ENCODE measurements at regions not wholly inside any gene's neighbourhood (a gene's known extent, or its start where the extent isn't known, plus 50 kb on each side); places are given as distances from the start of the nearest gene placed in this dataset.

DNA sequence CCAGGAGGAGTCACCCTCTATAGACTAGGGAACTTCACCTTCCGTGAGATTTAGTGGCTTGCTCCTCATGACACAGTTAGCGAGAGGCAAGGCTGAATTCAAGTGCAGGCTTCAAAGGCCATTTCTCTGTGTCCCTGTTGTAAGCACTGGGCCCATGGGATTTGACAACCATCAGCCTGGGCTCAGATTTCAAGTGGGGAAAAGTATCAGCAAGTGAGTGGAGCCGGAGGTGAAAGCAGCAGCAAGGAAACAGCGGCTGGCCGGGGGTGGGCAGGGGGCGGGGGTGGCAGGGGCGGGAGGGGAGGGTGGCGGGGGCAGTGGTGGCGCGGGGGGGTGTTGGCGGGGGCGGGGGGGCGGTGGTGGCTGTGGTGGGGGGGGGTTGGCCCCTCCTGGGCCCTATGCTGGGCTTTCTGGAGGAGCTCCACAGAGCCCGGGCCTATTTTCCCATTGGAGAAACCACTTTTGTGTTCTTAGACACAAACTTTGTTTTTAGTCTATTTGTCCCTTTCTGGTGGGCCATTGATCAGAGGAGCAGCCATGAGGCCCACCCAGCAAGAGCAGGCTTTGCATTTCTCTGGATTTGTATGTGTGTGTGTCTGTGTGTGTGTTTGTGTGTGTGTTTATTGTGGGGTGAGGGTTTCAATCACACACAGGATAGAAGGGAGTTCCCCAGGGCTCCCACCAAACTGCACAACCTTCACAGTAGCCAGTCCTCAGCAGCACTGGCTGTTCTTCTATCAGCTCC is 165.4 kb upstream of the RAI14 start:
- peak overlapping the region in 1 of 3 donors; percentile 24 for H3K4me3 ChIP-seq (ENCODE audit: low read length in 3 of 3)
- peaks cover 0 to 8% (median 3%) of the 10 kb centered on the region in 3 donors for H3K27me3 ChIP-seq (ENCODE audit: control insufficient read depth in 3 of 3, insufficient read depth in 3 of 3, low read length in 3 of 3)
- peaks cover 0 to 2% (median 0%) of the 10 kb centered on the region in 3 donors for H3K4me1 ChIP-seq (ENCODE audit: control insufficient read depth in 3 of 3, insufficient read depth in 3 of 3, low read length in 3 of 3)
- peaks cover 0 to 2% (median 0%) of the 10 kb centered on the region in 3 donors for H3K9me3 ChIP-seq (ENCODE audit: control insufficient read depth in 3 of 3, low read length in 3 of 3)
- H3K27ac ChIP-seq (ENCODE audit: low read depth, low read length): no peak overlapping the region
- no peak overlapping the region for H3K9ac ChIP-seq (ENCODE audit: low read depth in 1 of 3, low read length in 3 of 3)
- no peaks in the 10 kb centered on the region for H3K36me3 ChIP-seq (ENCODE audit: control insufficient read depth in 3 of 3, insufficient read depth in 3 of 3, low read length in 3 of 3)

DNA sequence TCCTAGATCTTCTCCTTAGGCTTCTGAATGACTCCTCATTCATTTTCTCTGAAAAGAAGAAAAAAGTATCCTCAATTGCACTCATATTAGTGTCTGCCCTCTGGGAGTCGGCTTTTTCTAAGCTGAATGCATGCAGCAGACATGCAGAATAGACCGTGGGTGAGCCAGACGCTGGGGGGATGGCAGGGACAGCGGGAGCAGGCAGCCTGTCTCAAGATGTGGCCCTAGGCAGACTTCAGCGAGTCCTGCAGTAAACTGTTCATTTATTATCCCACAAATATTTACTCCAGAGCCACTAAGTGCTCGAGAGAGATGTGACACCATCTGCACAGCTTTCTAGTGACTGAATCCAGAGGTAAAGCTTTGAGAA is 164.9 kb upstream of the RAI14 start:
- Histone ChIP-seq H3K9me3 (ENCODE audit: control insufficient read depth in 3 of 3, low read length in 3 of 3) (peaks cover 0 to 2% (median 0%) of the 10 kb centered on the region in 3 donors), H3K27me3 (ENCODE audit: control insufficient read depth in 3 of 3, insufficient read depth in 3 of 3, low read length in 3 of 3) (peaks cover 0 to 8% (median 3%) of the 10 kb centered on the region in 3 donors), H3K9ac (ENCODE audit: low read depth in 1 of 3, low read length in 3 of 3) (no peak overlapping the region), H3K4me1 (ENCODE audit: control insufficient read depth in 3 of 3, insufficient read depth in 3 of 3, low read length in 3 of 3) (peaks cover 0 to 3% (median 2%) of the 10 kb centered on the region in 3 donors), H3K27ac (ENCODE audit: low read depth, low read length) (no peak overlapping the region), H3K36me3 (ENCODE audit: control insufficient read depth in 3 of 3, insufficient read depth in 3 of 3, low read length in 3 of 3) (no peaks in the 10 kb centered on the region), H3K4me3 (ENCODE audit: low read length in 3 of 3) (no peak overlapping the region)

- H3K4me3 ChIP-seq (ENCODE audit: low read length in 3 of 3): no peak overlapping the region
- no peaks in the 10 kb centered on the region for H3K36me3 ChIP-seq (ENCODE audit: control insufficient read depth in 3 of 3, insufficient read depth in 3 of 3, low read length in 3 of 3)
- H3K27ac ChIP-seq (ENCODE audit: low read depth, low read length): no peak overlapping the region
- no peak overlapping the region for H3K9ac ChIP-seq (ENCODE audit: low read depth in 1 of 3, low read length in 3 of 3)
- peaks cover 4 to 15% (median 12%) of the 10 kb centered on the region in 3 donors for H3K4me1 ChIP-seq (ENCODE audit: control insufficient read depth in 3 of 3, insufficient read depth in 3 of 3, low read length in 3 of 3)
- peaks cover 0 to 11% (median 3%) of the 10 kb centered on the region in 3 donors for H3K27me3 ChIP-seq (ENCODE audit: control insufficient read depth in 3 of 3, insufficient read depth in 3 of 3, low read length in 3 of 3)
- H3K9me3 ChIP-seq (ENCODE audit: control insufficient read depth in 3 of 3, low read length in 3 of 3): peaks cover 0 to 2% (median 0%) of the 10 kb centered on the region in 3 donors
Measured at GRCh38 chr5:34494111-34494755, 161.9 kb upstream of the RAI14 start.

GRCh38 chr5:34495178-34495577 is 160.9 kb upstream of the RAI14 start:
- H3K4me1 ChIP-seq (ENCODE audit: control insufficient read depth in 3 of 3, insufficient read depth in 3 of 3, low read length in 3 of 3): peaks cover 4 to 19% (median 12%) of the 10 kb centered on the region in 3 donors

DNA sequence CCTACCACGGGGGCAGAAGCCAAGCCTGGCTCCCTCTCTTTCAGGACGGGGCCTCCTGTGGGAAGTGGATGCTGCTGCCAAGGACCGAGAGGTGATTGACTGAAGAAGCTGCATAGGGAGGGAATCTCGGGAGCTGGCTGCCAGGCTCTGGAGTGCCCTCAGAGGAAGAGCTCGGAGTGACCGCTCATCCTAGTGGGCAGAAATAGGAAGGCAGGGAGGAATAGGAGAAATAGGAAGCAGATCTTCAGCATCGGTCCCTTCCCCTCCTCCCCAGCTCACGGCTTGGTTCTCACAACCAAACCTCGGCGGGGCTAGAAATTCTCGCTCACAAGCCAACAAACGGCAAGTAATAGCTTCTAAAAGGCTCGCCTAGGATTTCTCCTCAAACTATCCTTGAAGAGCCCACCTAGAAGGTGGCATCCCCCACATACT is 159.9 kb upstream of the RAI14 start:
- no peak overlapping the region for H3K27ac ChIP-seq (ENCODE audit: low read depth, low read length)
- H3K36me3 ChIP-seq (ENCODE audit: control insufficient read depth in 3 of 3, insufficient read depth in 3 of 3, low read length in 3 of 3): no peaks in the 10 kb centered on the region
- peaks cover 4 to 19% (median 12%) of the 10 kb centered on the region in 3 donors for H3K4me1 ChIP-seq (ENCODE audit: control insufficient read depth in 3 of 3, insufficient read depth in 3 of 3, low read length in 3 of 3)
- H3K9me3 ChIP-seq (ENCODE audit: control insufficient read depth in 3 of 3, low read length in 3 of 3): peaks cover 0 to 2% (median 0%) of the 10 kb centered on the region in 3 donors
- H3K9ac ChIP-seq (ENCODE audit: low read depth in 1 of 3, low read length in 3 of 3): no peak overlapping the region
- H3K4me3 ChIP-seq (ENCODE audit: low read length in 3 of 3): peak overlapping the region in 1 of 3 donors; percentile 24
- peaks cover 0 to 6% (median 3%) of the 10 kb centered on the region in 3 donors for H3K27me3 ChIP-seq (ENCODE audit: control insufficient read depth in 3 of 3, insufficient read depth in 3 of 3, low read length in 3 of 3)

More at GRCh38 chr5:34495178-34495577, 160.9 kb upstream of the RAI14 start:
- H3K9ac ChIP-seq (ENCODE audit: low read depth in 1 of 3, low read length in 3 of 3): no peak overlapping the region
- no peaks in the 10 kb centered on the region for H3K36me3 ChIP-seq (ENCODE audit: control insufficient read depth in 3 of 3, insufficient read depth in 3 of 3, low read length in 3 of 3)
- H3K9me3 ChIP-seq (ENCODE audit: control insufficient read depth in 3 of 3, low read length in 3 of 3): peaks cover 0 to 2% (median 0%) of the 10 kb centered on the region in 3 donors
- H3K27me3 ChIP-seq (ENCODE audit: control insufficient read depth in 3 of 3, insufficient read depth in 3 of 3, low read length in 3 of 3): peaks cover 0 to 7% (median 3%) of the 10 kb centered on the region in 3 donors
- no peak overlapping the region for H3K27ac ChIP-seq (ENCODE audit: low read depth, low read length)
- H3K4me3 ChIP-seq (ENCODE audit: low read length in 3 of 3): no peak overlapping the region

DNA sequence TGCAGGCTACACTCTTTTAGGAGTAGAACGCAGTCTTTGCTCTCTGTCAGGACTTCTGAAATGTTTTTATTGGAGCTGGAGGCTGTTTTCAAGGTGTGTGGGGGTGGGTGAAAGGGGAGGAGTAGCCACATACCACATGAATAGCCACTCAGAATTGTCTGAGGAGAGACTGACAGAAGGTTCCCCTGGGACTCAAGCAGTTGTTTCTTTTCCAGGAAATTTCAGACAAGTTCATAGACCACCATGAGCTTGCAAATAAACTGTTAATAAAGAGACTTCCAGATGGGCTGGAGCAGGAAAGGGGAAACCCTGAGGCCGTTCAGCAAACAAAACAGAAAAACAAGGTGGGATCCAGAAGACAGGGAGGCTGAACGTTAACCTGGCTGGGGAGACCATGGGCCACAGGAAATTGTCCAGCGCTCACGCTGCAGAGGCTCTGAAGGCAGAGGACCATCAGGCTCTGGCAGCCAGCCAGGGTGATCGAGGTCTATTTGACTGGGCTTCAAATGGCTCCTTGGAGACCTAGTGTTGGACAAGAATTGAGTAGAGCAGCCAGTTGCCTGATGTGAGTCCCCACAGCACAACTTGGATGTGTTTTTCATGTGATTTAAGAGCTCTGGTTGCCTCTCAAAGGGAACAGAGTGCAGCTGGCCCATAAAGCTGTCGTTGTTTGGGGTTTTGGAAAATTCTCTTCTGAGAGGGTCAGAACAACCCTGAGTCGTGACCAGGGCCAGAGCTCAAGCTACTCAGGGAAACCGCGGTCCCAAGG is 159.2 kb upstream of the RAI14 start:
- no peaks in the 10 kb centered on the region for H3K36me3 ChIP-seq (ENCODE audit: control insufficient read depth in 3 of 3, insufficient read depth in 3 of 3, low read length in 3 of 3)
- peaks cover 4 to 19% (median 12%) of the 10 kb centered on the region in 3 donors for H3K4me1 ChIP-seq (ENCODE audit: control insufficient read depth in 3 of 3, insufficient read depth in 3 of 3, low read length in 3 of 3)
- H3K9me3 ChIP-seq (ENCODE audit: control insufficient read depth in 3 of 3, low read length in 3 of 3): peaks cover 0 to 2% (median 0%) of the 10 kb centered on the region in 3 donors
- peak overlapping the region in 2 of 3 donors; percentile 14 to 24 for H3K4me3 ChIP-seq (ENCODE audit: low read length in 3 of 3)
- no peak overlapping the region for H3K27ac ChIP-seq (ENCODE audit: low read depth, low read length)
- peaks cover 0 to 4% (median 3%) of the 10 kb centered on the region in 3 donors for H3K27me3 ChIP-seq (ENCODE audit: control insufficient read depth in 3 of 3, insufficient read depth in 3 of 3, low read length in 3 of 3)
- H3K9ac ChIP-seq (ENCODE audit: low read depth in 1 of 3, low read length in 3 of 3): no peak overlapping the region

DNA sequence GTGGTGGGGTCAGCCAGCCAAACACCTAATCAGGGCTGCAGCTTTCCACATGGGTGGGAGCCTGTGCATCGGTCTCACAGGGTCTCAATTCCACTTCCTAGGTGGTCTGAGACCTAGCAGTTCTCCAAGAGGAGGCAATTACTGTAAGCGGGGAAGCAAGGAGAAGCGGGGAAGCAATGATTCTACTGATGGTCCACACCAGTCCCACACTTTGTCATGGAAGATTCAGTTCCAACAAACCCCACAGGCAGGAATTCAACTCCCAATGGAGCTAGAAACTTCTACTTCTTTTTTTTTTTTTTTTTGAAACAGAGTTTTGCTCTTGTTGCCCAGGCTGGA is 158.7 kb upstream of the RAI14 start:
- no peak overlapping the region for H3K27ac ChIP-seq (ENCODE audit: low read depth, low read length)
- no peak overlapping the region for H3K9ac ChIP-seq (ENCODE audit: low read depth in 1 of 3, low read length in 3 of 3)
- H3K27me3 ChIP-seq (ENCODE audit: control insufficient read depth in 3 of 3, insufficient read depth in 3 of 3, low read length in 3 of 3): peaks cover 0 to 6% (median 4%) of the 10 kb centered on the region in 3 donors
- H3K4me1 ChIP-seq (ENCODE audit: control insufficient read depth in 3 of 3, insufficient read depth in 3 of 3, low read length in 3 of 3): peaks cover 4 to 21% (median 12%) of the 10 kb centered on the region in 3 donors
- H3K4me3 ChIP-seq (ENCODE audit: low read length in 3 of 3): no peak overlapping the region
- H3K36me3 ChIP-seq (ENCODE audit: control insufficient read depth in 3 of 3, insufficient read depth in 3 of 3, low read length in 3 of 3): no peaks in the 10 kb centered on the region
- H3K9me3 ChIP-seq (ENCODE audit: control insufficient read depth in 3 of 3, low read length in 3 of 3): peaks cover 0 to 2% (median 0%) of the 10 kb centered on the region in 3 donors

GRCh38 chr5:34498572-34498971 is 157.6 kb upstream of the RAI14 start:
- Histone ChIP-seq H3K27me3 (ENCODE audit: control insufficient read depth in 3 of 3, insufficient read depth in 3 of 3, low read length in 3 of 3) (peaks cover 0 to 11% (median 4%) of the 10 kb centered on the region in 3 donors), H3K36me3 (ENCODE audit: control insufficient read depth in 3 of 3, insufficient read depth in 3 of 3, low read length in 3 of 3) (no peaks in the 10 kb centered on the region), H3K27ac (ENCODE audit: low read depth, low read length) (no peak overlapping the region), H3K4me1 (ENCODE audit: control insufficient read depth in 3 of 3, insufficient read depth in 3 of 3, low read length in 3 of 3) (peaks cover 4 to 29% (median 16%) of the 10 kb centered on the region in 3 donors), H3K9ac (ENCODE audit: low read depth in 1 of 3, low read length in 3 of 3) (no peak overlapping the region), H3K9me3 (ENCODE audit: control insufficient read depth in 3 of 3, low read length in 3 of 3) (peaks cover 0 to 2% (median 0%) of the 10 kb centered on the region in 3 donors), H3K4me3 (ENCODE audit: low read length in 3 of 3) (no peak overlapping the region)

GRCh38 chr5:34499001-34499734 is 157.0 kb upstream of the RAI14 start:
- Histone ChIP-seq H3K9ac (ENCODE audit: low read depth in 1 of 3, low read length in 3 of 3) (no peak overlapping the region), H3K9me3 (ENCODE audit: control insufficient read depth in 3 of 3, low read length in 3 of 3) (peaks cover 0 to 2% (median 0%) of the 10 kb centered on the region in 3 donors), H3K4me1 (ENCODE audit: control insufficient read depth in 3 of 3, insufficient read depth in 3 of 3, low read length in 3 of 3) (peaks cover 9 to 35% (median 16%) of the 10 kb centered on the region in 3 donors), H3K27ac (ENCODE audit: low read depth, low read length) (no peak overlapping the region), H3K27me3 (ENCODE audit: control insufficient read depth in 3 of 3, insufficient read depth in 3 of 3, low read length in 3 of 3) (peaks cover 0 to 11% (median 4%) of the 10 kb centered on the region in 3 donors), H3K36me3 (ENCODE audit: control insufficient read depth in 3 of 3, insufficient read depth in 3 of 3, low read length in 3 of 3) (no peaks in the 10 kb centered on the region), H3K4me3 (ENCODE audit: low read length in 3 of 3) (no peak overlapping the region)

Measured in skeletal muscle tissue (tissue), 3 donors.